ENCODE measurements at regions not wholly inside any gene's neighbourhood (a gene's known extent, or its start where the extent isn't known, plus 50 kb on each side); places are given as distances from the start of the nearest gene placed in this dataset.
"Not testable (repeated sequence)": the region's sequence is repeated elsewhere in the genome, so short reads cannot be mapped to it uniquely, and the experiment has no call there.

DNA sequence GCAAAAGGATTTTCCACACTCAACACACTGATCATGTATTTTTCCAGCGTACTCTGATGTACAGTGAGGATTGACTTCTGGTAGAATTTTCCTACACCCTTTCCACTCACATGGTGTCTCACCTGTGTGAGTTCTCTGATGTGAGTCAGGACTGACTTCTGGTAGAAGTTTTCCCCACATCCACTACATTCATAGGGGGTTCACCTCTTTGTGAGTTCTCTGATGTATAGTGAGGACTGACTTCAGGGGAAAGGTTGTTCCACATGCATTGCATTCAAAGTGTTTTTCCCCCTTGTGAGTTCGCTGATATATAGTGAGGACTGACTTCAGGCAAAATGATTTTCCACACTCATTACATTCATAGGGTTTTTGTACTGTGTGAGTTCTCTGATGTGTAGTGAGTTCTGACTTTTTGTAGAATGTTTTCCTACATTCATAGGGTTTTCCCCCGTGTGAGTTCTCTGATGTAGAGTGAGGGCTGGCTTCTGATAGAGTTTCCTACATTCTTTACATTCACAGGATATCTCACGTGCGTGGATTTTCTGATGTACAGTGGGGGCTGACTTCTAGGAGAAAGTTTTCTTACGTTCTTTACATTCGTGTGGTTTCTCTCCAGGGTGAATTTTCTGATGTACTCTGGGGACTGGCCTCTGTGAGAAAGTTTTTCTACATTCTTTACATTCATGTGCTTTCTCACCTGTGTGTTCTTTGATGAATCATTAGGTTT lies 146.5 kb downstream of the GLRX3 start:
- TF ChIP-seq, protein P1, sequence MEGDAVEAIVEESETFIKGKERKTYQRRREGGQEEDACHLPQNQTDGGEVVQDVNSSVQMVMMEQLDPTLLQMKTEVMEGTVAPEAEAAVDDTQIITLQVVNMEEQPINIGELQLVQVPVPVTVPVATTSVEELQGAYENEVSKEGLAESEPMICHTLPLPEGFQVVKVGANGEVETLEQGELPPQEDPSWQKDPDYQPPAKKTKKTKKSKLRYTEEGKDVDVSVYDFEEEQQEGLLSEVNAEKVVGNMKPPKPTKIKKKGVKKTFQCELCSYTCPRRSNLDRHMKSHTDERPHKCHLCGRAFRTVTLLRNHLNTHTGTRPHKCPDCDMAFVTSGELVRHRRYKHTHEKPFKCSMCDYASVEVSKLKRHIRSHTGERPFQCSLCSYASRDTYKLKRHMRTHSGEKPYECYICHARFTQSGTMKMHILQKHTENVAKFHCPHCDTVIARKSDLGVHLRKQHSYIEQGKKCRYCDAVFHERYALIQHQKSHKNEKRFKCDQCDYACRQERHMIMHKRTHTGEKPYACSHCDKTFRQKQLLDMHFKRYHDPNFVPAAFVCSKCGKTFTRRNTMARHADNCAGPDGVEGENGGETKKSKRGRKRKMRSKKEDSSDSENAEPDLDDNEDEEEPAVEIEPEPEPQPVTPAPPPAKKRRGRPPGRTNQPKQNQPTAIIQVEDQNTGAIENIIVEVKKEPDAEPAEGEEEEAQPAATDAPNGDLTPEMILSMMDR (IDR thresholded peaks at IDR 0.05), result no peak
- Histone ChIP-seq H3K9me3 (peaks cover 7 to 100% (median 93%) of the 10 kb centered on the region in 11 donors), H3K27ac (no peak overlapping the region), H3K27me3 (no peaks in the 10 kb centered on the region), H3K36me3 (no peaks in the 10 kb centered on the region), H3K4me1 (no peaks in the 10 kb centered on the region), H3K4me3 (no peak overlapping the region)
- ATAC-seq (no peak), DNase-seq (no peak)
- 71 to 75% methylated on average over 7 of the region's 7 CpGs for WGBS, 2 donors
- intact Hi-C loops (cut with DNase I), result no loop called here

DNA sequence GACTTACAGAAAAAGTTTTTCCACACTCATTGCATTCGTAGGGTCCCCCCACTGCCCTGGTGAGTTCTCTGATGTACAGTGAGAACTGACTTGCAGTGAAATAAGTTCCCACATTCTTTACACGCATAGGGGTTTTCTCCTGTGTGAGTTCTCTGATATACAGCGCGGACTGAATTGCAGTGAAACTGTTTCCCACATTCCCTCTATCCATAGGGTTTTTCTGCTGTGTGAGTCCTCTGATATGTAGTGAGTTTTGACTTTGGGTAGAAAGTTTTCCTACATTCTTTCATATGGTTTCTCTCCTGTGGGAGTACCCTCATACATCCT lies 147.0 kb downstream of the GLRX3 start:
- H3K4me3 ChIP-seq, result no peak overlapping the region
- TF ChIP-seq, protein P1 (IDR thresholded peaks at IDR 0.05), result no peak
- H3K4me1 ChIP-seq, result no peaks in the 10 kb centered on the region
- no peak overlapping the region for H3K27ac ChIP-seq
- 83% methylated on average over 4 of the region's 4 CpGs for WGBS, 2 donors
- ATAC-seq (no peak), DNase-seq (no peak)
- H3K9me3 ChIP-seq, result peaks cover 7 to 100% (median 90%) of the 10 kb centered on the region in 11 donors
- intact Hi-C loops (cut with DNase I), result no loop called here
- H3K27me3 ChIP-seq, result no peaks in the 10 kb centered on the region
- no peaks in the 10 kb centered on the region for H3K36me3 ChIP-seq

DNA sequence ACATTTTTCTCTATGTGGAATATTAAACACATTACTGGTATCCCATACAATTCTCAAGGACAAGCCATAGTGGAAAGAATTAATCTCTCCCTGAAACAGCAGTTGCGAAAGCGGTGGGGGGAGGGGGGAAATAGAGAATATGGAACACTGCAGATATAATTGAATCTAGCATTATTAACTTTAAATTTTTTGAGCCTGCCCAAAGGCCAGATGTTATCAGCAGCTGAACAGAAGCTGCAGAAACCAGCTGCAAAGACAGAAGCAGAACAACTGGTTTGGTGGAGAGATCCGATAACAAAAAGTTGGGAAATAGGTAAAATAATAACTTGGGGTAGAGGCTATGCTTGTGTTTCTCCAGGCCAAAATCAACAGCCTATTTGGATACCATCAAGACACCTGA lies 159.6 kb downstream of the GLRX3 start:
- intact Hi-C loops (cut with DNase I); H3K4me3 ChIP-seq; H3K27ac ChIP-seq; DNase-seq; H3K4me1 ChIP-seq; H3K27me3 ChIP-seq; H3K36me3 ChIP-seq; ATAC-seq: not testable (repeated sequence)
- peaks cover 0 to 93% (median 35%) of the 10 kb centered on the region in 11 donors for H3K9me3 ChIP-seq
- WGBS, 2 donors, result 91 to 95% methylated on average over 3 of the region's 3 CpGs

DNA sequence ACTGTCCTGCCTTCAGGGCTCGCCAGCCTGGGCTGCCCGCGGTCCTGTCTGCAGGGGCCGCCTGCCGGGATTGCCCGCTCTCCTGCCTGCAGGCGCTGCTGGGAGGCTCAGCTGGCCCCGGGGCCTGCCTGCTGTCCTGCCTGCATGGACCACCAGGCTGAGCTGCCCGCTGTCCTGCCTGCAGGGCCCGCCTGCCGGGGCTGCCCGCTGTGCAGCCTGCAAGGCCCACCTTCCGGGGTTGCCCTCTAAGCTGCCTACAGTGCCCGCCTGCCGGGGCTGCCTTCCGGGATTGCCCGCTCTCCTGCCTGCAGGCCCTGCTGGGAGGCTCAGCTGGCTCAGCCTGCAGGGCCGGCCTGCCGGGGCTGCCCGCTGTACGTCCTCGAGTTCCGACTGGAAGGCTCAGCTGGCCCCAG lies 164.4 kb downstream of the GLRX3 start:
- intact Hi-C loops (cut with DNase I), result no loop called here
- ATAC-seq, result peak in 7 of 8 donors; percentile 46 to 91 (median 68)
- Histone ChIP-seq H3K27ac (peak overlapping the region in 9 of 10 donors; percentile 35 to 96 (median 78)), H3K4me3 (peak overlapping the region; percentile 24 to 75 (median 52)), H3K36me3 (no peaks in the 10 kb centered on the region), H3K27me3 (no peaks in the 10 kb centered on the region), H3K4me1 (peaks cover 0 to 11% (median 0%) of the 10 kb centered on the region in 9 donors), H3K9me3 (peaks cover 0 to 85% (median 35%) of the 10 kb centered on the region in 11 donors)
- TF ChIP-seq, protein P1 (IDR thresholded peaks at IDR 0.05), result no peak
- peak in 1 of 2 donors; percentile 61 for DNase-seq
- WGBS, 2 donors, result 33 to 61% methylated on average over 21 to 23 of the region's 23 CpGs
